Muscle of leg (tissue), 3 donors: ENCODE measurements at regions not wholly inside any gene's neighbourhood (a gene's known extent, or its start where the extent isn't known, plus 50 kb on each side); places are given as distances from the start of the nearest gene placed in this dataset.
A peak's percentile ranks its signal among the peaks of the same experiment; 100 is the strongest.

Experiments
- DNase-seq: peaks from one replicate; pipeline ENCODE4 v3.0.0; 2013
- H3K27ac ChIP-seq: one replicate; pipeline ENCODE4 v1.5.1; 2013; ENCODE audit warnings: mild to moderate bottlenecking, low read length, control low read depth
- H3K27me3 ChIP-seq: one replicate; pipeline ENCODE4 v1.6.1; 2013; ENCODE audit warnings: low read length; ENCODE audit not compliant: control insufficient read depth, insufficient read depth
- H3K36me3 ChIP-seq: one replicate; pipeline ENCODE4 v1.6.1; 2013; ENCODE audit warnings: low read length; ENCODE audit not compliant: control insufficient read depth, insufficient read depth
- H3K4me1 ChIP-seq: one replicate; pipeline ENCODE4 v1.6.1; 2013; ENCODE audit warnings: low read length; ENCODE audit not compliant: control insufficient read depth, insufficient read depth
- H3K4me3 ChIP-seq: one replicate; pipeline ENCODE4 v1.5.1; 2013; ENCODE audit warnings: low read length, control low read depth
- H3K9me3 ChIP-seq: replicated peaks from 2 replicates; pipeline ENCODE4 v1.6.1; 2013; ENCODE audit warnings: low read depth, low read length; ENCODE audit not compliant: control insufficient read depth
- WGBS: methylation state at CpG from one replicate; pipeline ENCODE4 v1.1.5; 2013; ENCODE audit warnings: missing lambda C conversion rate; ENCODE audit not compliant: insufficient coverage; 5-methylcytosine and 5-hydroxymethylcytosine counted together

DNA sequence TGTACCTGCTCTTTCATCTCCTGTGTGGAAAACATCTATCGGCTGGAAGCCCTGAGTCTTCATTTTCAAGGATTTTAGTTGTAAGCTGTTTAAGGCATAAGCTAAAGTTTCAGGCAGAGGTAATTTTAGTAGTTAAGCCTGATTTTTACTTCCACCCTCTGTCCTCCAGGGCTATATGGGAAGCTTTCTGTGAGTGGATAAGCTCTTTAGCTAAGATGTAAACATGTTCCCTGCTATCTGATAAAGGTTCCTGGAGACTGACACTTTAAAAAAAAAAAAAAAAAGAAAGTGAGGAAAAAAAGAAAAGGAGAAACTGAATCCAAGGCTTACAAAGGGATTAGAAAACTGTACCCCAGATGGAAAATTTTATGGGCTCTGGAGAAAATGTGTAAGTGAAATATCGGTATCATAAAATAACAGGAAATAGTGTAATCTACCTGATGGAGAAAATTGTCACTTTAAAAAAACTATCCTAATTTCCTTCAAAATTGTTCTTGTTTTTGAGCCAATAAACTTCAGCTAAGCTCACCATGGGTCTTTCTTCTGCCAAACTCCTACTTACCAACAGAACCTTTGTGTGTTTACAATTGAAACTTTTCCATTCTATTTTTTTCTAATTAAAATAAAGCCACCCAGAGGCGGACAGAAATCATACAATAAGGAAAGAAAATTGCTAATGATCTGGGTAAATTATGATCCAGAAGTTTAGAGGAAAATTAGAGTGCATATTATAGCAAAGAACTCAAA, 180.5 kb downstream of the TGFB2 start:
- Histone ChIP-seq H3K27me3 (no peaks in the 10 kb centered on the region), H3K9me3 (no peaks in the 10 kb centered on the region), H3K4me1 (peaks cover 2% of the 10 kb centered on the region), H3K36me3 (no peaks in the 10 kb centered on the region), H3K4me3 (no peak overlapping the region), H3K27ac (no peak overlapping the region)
- DNase-seq, result no peak
- no CpG with 5 or more reads among the region's 3 CpGs for WGBS

DNA sequence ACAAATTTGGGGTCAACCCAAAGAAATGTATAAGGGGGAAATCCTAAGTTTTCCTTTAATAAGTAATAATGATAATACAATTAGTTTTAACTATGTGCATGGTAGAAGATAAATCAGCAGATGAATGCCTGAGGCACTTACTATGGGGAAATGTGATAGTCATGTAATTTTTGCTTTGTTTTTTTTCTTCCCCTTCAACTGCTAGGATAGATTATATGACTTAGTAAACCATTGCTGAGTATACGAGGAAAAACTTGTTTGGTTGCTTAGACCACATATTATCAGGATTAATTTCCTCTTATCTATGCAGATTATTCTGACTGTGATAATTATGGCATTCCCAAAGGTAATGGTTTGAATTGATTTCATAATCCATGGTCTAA, 181.1 kb downstream of the TGFB2 start:
- H3K4me3 ChIP-seq, result no peak overlapping the region
- H3K9me3 ChIP-seq, result no peaks in the 10 kb centered on the region
- no peaks in the 10 kb centered on the region for H3K36me3 ChIP-seq
- peaks cover 2% of the 10 kb centered on the region for H3K4me1 ChIP-seq
- WGBS, result no CpG with 5 or more reads among the region's 1 CpG
- no peaks in the 10 kb centered on the region for H3K27me3 ChIP-seq
- no peak for DNase-seq
- H3K27ac ChIP-seq, result no peak overlapping the region

DNA sequence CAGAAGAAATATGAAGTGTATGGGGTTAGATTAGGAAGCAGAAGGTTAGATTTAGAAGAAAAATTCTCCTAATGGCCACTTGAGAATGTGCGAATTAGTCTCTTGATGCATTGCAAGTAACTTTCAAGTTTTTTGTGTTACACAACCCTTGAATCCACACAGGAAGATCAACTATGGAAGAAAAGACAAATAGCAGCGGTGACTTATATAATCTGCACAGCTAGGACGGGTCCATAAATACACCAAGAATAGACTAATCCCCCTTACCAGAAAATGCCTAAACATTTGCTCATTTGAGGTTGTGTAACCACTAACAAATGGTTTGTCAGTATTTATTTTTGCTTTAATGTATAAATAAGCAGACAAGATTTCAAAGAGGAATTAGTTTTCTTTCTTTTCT, 182.6 kb downstream of the TGFB2 start:
- H3K27ac ChIP-seq, result no peak overlapping the region
- WGBS, result no CpG with 5 or more reads among the region's 3 CpGs
- no peaks in the 10 kb centered on the region for H3K36me3 ChIP-seq
- no peak for DNase-seq
- no peaks in the 10 kb centered on the region for H3K9me3 ChIP-seq
- no peak overlapping the region for H3K4me3 ChIP-seq
- no peaks in the 10 kb centered on the region for H3K27me3 ChIP-seq
- peaks cover 2% of the 10 kb centered on the region for H3K4me1 ChIP-seq

DNA sequence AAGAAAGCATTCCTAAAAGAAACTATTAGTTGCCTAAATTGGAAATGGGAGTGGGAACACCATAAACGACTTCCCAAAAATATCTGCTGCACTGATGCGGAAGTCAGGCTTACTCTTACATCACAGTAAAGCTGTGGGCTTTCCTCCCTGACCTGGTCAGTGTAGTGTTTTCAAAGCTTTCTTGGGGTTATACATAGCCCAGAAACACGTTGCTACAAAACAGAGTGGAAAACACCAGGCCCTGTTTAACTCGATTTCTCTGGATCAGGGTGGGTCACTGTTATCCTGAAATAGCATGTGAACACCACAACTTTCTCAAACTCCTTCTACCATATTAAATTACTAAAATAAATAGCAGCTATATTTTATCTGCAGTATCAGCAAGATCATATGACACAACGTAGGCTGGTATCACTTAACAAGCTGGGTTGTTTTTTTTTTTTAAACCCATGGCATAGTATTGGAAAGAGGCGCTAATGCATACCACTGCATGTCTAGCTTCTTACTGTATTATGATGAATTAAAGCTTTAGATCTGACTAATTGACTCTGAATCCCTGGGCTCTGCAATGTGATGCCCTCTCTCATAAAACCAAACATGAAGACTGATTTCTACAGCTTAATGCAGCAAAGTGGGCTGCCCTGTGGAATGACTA, 184.6 kb downstream of the TGFB2 start:
- peak; percentile 54 for DNase-seq
- H3K4me3 ChIP-seq, result no peak overlapping the region
- H3K27ac ChIP-seq, result peak overlapping the region; percentile 32
- no peaks in the 10 kb centered on the region for H3K36me3 ChIP-seq
- H3K9me3 ChIP-seq, result no peaks in the 10 kb centered on the region
- WGBS, result 17% methylated on average over 1 of the region's 6 CpGs
- H3K4me1 ChIP-seq, result no peaks in the 10 kb centered on the region
- no peaks in the 10 kb centered on the region for H3K27me3 ChIP-seq

DNA sequence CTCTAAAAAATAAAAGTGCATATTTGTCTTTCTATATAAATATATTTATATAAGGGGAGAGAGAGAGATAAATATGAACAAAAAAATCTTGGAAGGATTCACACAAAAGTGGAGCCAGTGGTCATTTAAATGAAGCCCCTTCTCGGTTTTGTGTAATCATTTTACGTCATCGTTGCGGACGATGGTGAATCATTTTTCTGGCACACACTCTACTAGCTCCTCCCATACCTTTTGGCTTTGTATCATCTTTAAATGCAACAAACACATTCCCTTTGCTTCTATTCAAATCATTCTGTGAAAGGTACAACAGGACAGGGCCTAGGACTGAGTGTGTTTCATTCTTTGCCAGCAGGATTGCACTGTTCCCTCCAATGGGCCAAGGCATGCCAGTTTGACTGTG, 186.8 kb downstream of the TGFB2 start:
- Histone ChIP-seq H3K27ac (no peak overlapping the region), H3K27me3 (no peaks in the 10 kb centered on the region), H3K36me3 (no peaks in the 10 kb centered on the region), H3K9me3 (no peaks in the 10 kb centered on the region), H3K4me3 (no peak overlapping the region), H3K4me1 (peaks cover 3% of the 10 kb centered on the region)
- DNase-seq, result no peak
- no CpG with 5 or more reads among the region's 5 CpGs for WGBS

DNA sequence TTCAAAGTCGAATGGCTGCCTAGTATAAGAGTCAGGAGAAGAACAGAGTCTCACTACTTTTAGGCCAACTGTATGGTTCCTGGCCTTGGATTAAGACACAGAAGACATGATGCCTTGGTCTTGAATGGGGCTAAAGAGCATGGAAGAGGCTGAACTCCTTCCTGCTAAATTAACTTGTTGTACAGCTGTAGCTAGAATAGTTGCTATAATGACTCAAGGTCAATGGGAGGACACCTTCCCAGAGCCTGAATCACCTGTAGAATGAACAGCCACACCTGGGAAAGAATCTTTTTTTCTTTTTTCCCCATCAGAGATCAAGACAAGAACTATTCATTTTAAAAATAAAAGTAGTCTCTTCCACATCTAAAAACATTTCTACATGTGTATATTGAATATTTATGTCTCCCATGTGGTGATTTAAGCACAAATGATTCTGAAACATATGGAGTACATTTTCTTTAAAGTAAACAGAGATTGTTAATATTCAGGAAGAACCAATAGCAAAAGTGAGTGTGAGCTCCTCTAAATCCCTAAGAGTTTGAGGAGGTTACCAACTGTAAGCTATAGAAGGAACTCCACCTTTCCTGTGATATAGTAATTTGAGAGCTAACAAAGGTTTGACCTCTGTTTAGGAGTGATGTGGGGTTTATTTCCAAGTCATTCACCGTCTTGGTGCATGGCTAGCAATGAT, 191.3 kb downstream of the TGFB2 start:
- Histone ChIP-seq H3K4me3 (no peak overlapping the region), H3K36me3 (no peaks in the 10 kb centered on the region), H3K9me3 (no peaks in the 10 kb centered on the region), H3K27ac (peak overlapping the region; percentile 35), H3K4me1 (peaks cover 3% of the 10 kb centered on the region), H3K27me3 (no peaks in the 10 kb centered on the region)
- WGBS, result 100% methylated on average over 1 of the region's 2 CpGs
- DNase-seq, result peak; percentile 65

DNA sequence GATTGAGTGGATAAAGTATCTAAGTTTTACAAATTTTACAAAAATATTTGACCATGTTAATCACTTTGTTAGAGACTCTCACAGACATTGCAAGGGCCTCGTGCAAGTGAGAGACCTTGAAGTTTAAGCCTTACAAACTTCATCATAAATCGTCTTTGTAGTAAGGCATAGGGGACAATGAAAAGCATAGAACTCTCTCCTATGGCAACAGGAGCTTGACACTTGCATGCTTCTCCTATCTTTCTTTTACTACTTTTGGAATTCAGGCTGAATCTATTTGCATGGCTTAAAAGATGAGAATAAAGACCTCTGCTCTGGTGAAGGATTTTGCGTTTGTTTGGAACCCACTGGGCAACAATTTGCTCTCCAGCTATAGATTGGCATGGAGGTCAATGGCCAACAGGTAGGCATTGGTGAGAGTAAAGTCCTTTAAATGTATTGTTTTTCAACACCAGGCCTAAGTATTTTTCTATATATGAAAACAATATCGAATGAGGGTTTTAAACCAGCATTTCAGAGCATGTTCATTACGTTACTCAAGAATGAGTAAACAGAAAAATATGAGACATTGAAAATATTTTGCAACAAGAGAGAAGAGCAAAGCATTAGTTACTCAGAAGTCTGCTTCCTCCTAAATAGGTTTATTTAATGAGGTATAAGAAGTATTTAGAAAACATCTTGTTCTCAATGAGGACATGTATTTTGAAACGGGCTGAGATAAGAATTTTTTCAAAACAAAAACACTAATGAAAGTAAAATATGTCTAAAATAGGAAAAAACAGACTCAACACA, 192.2 kb downstream of the TGFB2 start:
- Histone ChIP-seq H3K4me1 (peaks cover 3% of the 10 kb centered on the region), H3K4me3 (no peak overlapping the region), H3K27me3 (no peaks in the 10 kb centered on the region), H3K36me3 (no peaks in the 10 kb centered on the region), H3K9me3 (no peaks in the 10 kb centered on the region), H3K27ac (no peak overlapping the region)
- no peak for DNase-seq
- no CpG with 5 or more reads among the region's 6 CpGs for WGBS

DNA sequence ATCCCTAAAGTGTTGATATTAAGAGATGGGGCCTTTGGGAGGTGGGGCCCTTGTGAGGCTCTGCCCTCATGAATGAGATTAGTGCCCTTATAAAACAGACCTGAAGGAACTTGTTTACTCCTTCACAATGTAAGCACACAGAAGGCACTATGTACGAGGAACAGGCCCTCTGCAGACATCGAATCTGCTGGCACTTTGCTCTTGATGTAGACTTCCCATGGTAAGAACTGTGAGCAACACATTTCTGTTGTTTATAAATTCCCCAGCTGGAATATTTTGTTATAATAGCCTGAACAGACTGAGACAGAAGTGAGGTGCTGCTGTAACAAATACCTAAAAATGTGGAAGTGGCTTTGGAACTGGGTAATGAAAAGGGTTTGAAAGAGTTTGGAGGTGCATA, 193.2 kb downstream of the TGFB2 start:
- no peaks in the 10 kb centered on the region for H3K36me3 ChIP-seq
- no peak for DNase-seq

DNA sequence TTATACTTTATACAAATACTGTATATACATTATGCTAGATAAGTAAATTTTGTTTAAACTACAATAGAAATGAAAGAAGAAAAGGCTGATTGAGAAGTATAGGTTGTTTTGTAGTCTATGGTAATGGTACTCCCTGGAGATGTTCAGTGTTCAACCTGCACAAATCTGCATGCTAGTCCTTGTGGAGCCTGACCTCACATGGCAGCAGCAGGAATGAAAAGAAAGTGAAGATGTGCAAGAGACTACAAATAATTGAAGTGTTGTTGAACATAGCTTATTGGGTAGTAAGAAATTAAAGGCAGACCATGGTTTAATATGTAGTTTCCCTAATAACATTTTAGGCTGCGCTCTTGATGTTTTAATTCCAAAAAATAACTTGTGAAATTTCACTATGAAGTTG, 201.2 kb downstream of the TGFB2 start:
- no peaks in the 10 kb centered on the region for H3K9me3 ChIP-seq

More for the DNA sequence above, 193.2 kb downstream of the TGFB2 start:
- Histone ChIP-seq H3K27me3 (no peaks in the 10 kb centered on the region), H3K27ac (no peak overlapping the region), H3K4me1 (peaks cover 3% of the 10 kb centered on the region), H3K4me3 (no peak overlapping the region), H3K9me3 (no peaks in the 10 kb centered on the region)
- 83% methylated on average over 1 of the region's 2 CpGs for WGBS

More for the DNA sequence above, 201.2 kb downstream of the TGFB2 start:
- Histone ChIP-seq H3K27me3 (no peaks in the 10 kb centered on the region), H3K4me1 (no peaks in the 10 kb centered on the region), H3K36me3 (no peaks in the 10 kb centered on the region), H3K4me3 (no peak overlapping the region), H3K27ac (no peak overlapping the region)
- no peak for DNase-seq
- WGBS, result no CpG with 5 or more reads among the region's 1 CpG
